T-cell (primary cell): ENCODE measurements at regions not wholly inside any gene's neighbourhood (a gene's known extent, or its start where the extent isn't known, plus 50 kb on each side); places are given as distances from the start of the nearest gene placed in this dataset.

Source experiments
- ATAC-seq, 4 experiments: fragments of 200-7000 bp in 3 of 4; fragments of 150-1000 bp in 1 of 4; cut with Tn5 transposase; replicated peaks in 1 of 4; 1 replicate in 3 of 4; 2 replicates in 1 of 4; pipeline ENCODE4 v1.10.0; 2021; ENCODE audit warnings: moderate library complexity in 3 of 4, mild to moderate bottlenecking in 2 of 4, moderate number of reproducible peaks in 1 of 4
- CTCF ChIA-PET, 2 donors: fragments of 300-600 bp; sonication (Branson Sonifier 250); formaldehyde crosslinking; loops; one replicate each; lab custom pipeline; 2022; ENCODE audit warnings: antibody characterized with exemption in 2 of 2; lab: Charles Lee
- POLR2A ChIA-PET, 2 donors: fragments of 300-600 bp; sonication (Branson Sonifier 250); formaldehyde crosslinking; loops; one replicate each; lab custom pipeline; 2022; ENCODE audit warnings: antibody characterized with exemption in 2 of 2; lab: Charles Lee
- DNase-seq, 35 experiments: peaks; one replicate each; pipeline versions ENCODE4 v3.0.0 to v3.0.0-alpha.2; 2013 to 2023
- H3K27ac ChIP-seq: one replicate; pipeline ENCODE4 v1.5.1; 2013; ENCODE audit warnings: low read length
- H3K27me3 ChIP-seq, 2 experiments: replicated peaks in 1 of 2; 1 replicate in 1 of 2; 2 replicates in 1 of 2; pipeline versions ENCODE4 v1.6.1 to v1.7.0; 2013; ENCODE audit warnings: low read length in 1 of 2, mixed read lengths in 1 of 2; ENCODE audit not compliant: control insufficient read depth in 2 of 2, insufficient read depth in 2 of 2; ENCODE audit errors: extremely low read depth in 1 of 2
- H3K36me3 ChIP-seq, 2 donors: 1 replicate in 1 of 2; 2 replicates in 1 of 2; pipeline versions ENCODE4 v1.6.1 to v1.7.0; 2013; ENCODE audit warnings: low read length in 1 of 2; ENCODE audit not compliant: control insufficient read depth in 2 of 2, insufficient read depth in 1 of 2; ENCODE audit errors: extremely low read depth in 1 of 2
- H3K4me1 ChIP-seq, 2 experiments: 1 replicate in 1 of 2; 2 replicates in 1 of 2; pipeline versions ENCODE4 v1.6.1 to v1.7.0; 2013; ENCODE audit warnings: low read length in 2 of 2, mixed read lengths in 1 of 2; ENCODE audit not compliant: insufficient read depth in 2 of 2, control insufficient read depth in 1 of 2; ENCODE audit errors: extremely low read depth in 1 of 2
- H3K4me3 ChIP-seq, 2 donors: 1 replicate in 1 of 2; 2 replicates in 1 of 2; pipeline versions ENCODE4 v1.5.1 to v1.7.0; 2013; ENCODE audit warnings: mild to moderate bottlenecking in 2 of 2, low read length in 1 of 2, moderate library complexity in 1 of 2; ENCODE audit not compliant: control insufficient read depth in 1 of 2; ENCODE audit errors: extremely low read depth in 1 of 2
- H3K9me3 ChIP-seq: 2 replicates; pipeline ENCODE4 v1.7.0; 2013
- H3K27ac Mint-ChIP-seq, 2 donors: one replicate each; pipeline ENCODE4 v1.8.0; 2020 to 2021; ENCODE audit warnings: mild to moderate bottlenecking in 2 of 2, mixed read lengths in 2 of 2
- H3K27me3 Mint-ChIP-seq, 2 donors: one replicate each; pipeline ENCODE4 v1.8.0; 2021 to 2022; ENCODE audit warnings: mixed read lengths in 2 of 2
- H3K36me3 Mint-ChIP-seq: one replicate; pipeline ENCODE4 v1.8.0; 2021; ENCODE audit warnings: mixed read lengths
- H3K4me1 Mint-ChIP-seq, 3 donors: one replicate each; pipeline ENCODE4 v1.8.0; 2020 to 2022; ENCODE audit warnings: mixed read lengths in 3 of 3, mild to moderate bottlenecking in 1 of 3
- H3K4me3 Mint-ChIP-seq, 3 donors: one replicate each; pipeline ENCODE4 v1.8.0; 2020 to 2022; ENCODE audit warnings: mild to moderate bottlenecking in 3 of 3, mixed read lengths in 3 of 3, moderate library complexity in 3 of 3
- H3K9me3 Mint-ChIP-seq, 3 donors: one replicate each; pipeline ENCODE4 v1.8.0; 2020 to 2022; ENCODE audit warnings: mixed read lengths in 3 of 3
- WGBS: methylation state at CpG from one replicate; pipeline ENCODE4 v1.1.5; 2013; ENCODE audit warnings: missing lambda C conversion rate; ENCODE audit not compliant: insufficient coverage; 5-methylcytosine and 5-hydroxymethylcytosine counted together

DNA sequence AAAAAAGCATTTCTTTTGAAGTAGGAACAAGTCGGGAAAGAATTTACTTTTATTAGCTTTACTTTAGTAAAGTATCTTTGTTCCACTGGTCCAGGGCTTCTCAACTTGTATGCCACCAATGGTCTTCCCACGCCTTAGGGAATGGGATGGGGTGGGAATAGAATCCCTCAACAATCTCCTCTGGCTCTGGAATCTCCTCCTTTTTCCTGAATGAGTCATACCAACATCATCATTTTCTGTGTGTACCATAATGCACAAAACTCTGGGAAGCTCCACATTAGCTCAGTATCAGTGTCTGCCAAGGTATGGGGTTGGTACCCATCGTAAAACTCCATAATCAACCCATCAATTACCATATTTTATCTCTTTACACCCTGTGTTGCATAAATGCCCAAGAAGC is 159.4 kb upstream of the BMPER start:
- no peak overlapping the region for H3K27ac Mint-ChIP-seq
- WGBS = no CpG with 5 or more reads among the region's 3 CpGs
- CTCF ChIA-PET = no interaction called here

DNA sequence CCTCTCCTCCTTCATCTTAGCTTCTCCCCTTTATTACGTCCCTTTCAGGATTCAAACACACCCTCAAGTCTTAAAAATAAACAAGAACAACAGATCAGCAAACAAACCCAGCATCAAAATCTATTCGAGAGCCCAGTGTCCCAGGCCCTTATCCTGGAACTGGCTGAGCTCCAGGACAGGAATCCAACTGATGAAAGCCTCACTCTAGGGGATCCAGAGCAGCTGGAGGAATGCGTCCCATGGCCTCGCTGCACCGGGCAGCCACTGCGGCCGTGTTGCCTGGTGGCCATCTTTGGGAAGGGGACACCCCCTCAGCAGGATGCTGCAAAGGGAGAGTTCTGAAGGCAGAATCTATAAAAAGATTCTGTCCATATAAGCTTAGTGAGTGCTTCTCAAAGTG is 156.5 kb upstream of the BMPER start:
- H3K4me3 Mint-ChIP-seq = no peak overlapping the region
- 59% methylated on average over 2 of the region's 7 CpGs for WGBS

More for the DNA sequence above, 159.4 kb upstream of the BMPER start:
- ATAC-seq (no peak), DNase-seq (no peak)
- Histone ChIP-seq H3K4me3 (no peak overlapping the region), H3K27me3 (no peaks in the 10 kb centered on the region), H3K27ac (no peak overlapping the region), H3K36me3 (no peaks in the 10 kb centered on the region), H3K9me3 (no peaks in the 10 kb centered on the region), H3K4me1 (no peaks in the 10 kb centered on the region)
- Mint-ChIP-seq H3K27me3 (no peaks in the 10 kb centered on the region), H3K4me1 (no peaks in the 10 kb centered on the region), H3K4me3 (no peak overlapping the region), H3K36me3 (no peaks in the 10 kb centered on the region), H3K9me3 (peaks cover 0 to 5% (median 0%) of the 10 kb centered on the region in 3 donors)
- POLR2A ChIA-PET = no interaction called here

DNA sequence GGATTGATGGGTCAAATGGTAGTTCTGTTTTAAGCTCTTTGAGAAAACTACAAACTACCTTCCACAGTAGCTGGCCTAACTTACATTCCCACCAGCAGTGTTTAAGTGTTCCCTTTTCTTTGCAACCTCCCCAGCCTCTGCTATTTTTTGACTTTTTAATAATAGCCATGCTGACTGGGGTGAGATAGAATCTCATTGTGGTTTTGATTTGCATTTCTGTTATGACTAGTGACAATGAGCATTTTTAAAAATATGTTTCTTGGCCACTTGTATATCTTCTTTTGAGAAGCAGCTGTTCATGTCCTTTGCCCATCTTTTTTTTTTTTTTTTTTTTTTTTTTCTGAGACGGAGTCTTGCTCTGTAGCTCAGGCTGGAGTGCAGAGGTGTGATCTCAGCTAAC is 155.2 kb upstream of the BMPER start:
- H3K9me3 Mint-ChIP-seq = no peaks in the 10 kb centered on the region
- no CpG with 5 or more reads among the region's 1 CpG for WGBS
- Histone ChIP-seq H3K27ac (no peak overlapping the region), H3K27me3 (no peaks in the 10 kb centered on the region), H3K9me3 (no peaks in the 10 kb centered on the region), H3K4me1 (no peaks in the 10 kb centered on the region), H3K4me3 (no peak overlapping the region), H3K36me3 (no peaks in the 10 kb centered on the region)
- DNase-seq (no peak), ATAC-seq (no peak)
- no peak overlapping the region for H3K27ac Mint-ChIP-seq
- peaks cover 0 to 3% of the 10 kb centered on the region in 2 donors for H3K27me3 Mint-ChIP-seq
- POLR2A ChIA-PET = no interaction called here
- no peaks in the 10 kb centered on the region for H3K36me3 Mint-ChIP-seq
- CTCF ChIA-PET = interaction anchor here in 1 of 2 donors (1.3 kb wide), 1 partner anchor 10 kb away, joined by 3 read pairs; no protein-coding TSS in a partner anchor
- H3K4me3 Mint-ChIP-seq = no peak overlapping the region
- H3K4me1 Mint-ChIP-seq = no peaks in the 10 kb centered on the region

More for the DNA sequence above, 156.5 kb upstream of the BMPER start:
- H3K9me3 ChIP-seq = no peaks in the 10 kb centered on the region
- no peak overlapping the region for H3K4me3 ChIP-seq
- CTCF ChIA-PET = interaction anchor here in 1 of 2 donors (0.6 kb wide), 1 partner anchor 153 kb away, joined by 3 read pairs; no protein-coding TSS in a partner anchor
- H3K4me1 ChIP-seq = no peaks in the 10 kb centered on the region
- Mint-ChIP-seq H3K4me1 (no peaks in the 10 kb centered on the region), H3K27me3 (peaks cover 0 to 3% of the 10 kb centered on the region in 2 donors), H3K9me3 (no peaks in the 10 kb centered on the region), H3K27ac (no peak overlapping the region), H3K36me3 (no peaks in the 10 kb centered on the region)
- no peaks in the 10 kb centered on the region for H3K27me3 ChIP-seq
- H3K36me3 ChIP-seq = no peaks in the 10 kb centered on the region
- ATAC-seq (no peak), DNase-seq (no peak)
- no peak overlapping the region for H3K27ac ChIP-seq
- POLR2A ChIA-PET = no interaction called here

DNA sequence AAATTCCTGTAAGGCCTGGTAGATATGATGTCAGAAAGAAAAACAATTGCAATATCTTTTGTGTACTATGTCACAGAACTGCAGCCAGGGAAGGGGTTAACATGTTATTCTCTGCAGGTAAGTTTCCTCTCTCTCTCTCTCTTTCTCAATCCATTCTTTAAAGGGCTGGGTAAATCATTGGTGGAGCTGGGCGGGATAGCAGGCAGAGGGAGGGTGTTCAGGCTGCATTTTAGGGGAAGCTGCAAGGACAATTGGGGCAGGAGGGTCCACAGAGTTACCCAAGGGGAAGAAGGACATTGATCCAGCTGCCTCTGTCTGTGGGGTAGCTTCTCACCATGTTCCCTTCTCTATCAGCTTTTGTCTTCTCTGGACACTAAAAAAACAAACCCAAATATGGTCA is 153.9 kb upstream of the BMPER start:
- WGBS = no CpG with 5 or more reads among the region's 1 CpG

DNA sequence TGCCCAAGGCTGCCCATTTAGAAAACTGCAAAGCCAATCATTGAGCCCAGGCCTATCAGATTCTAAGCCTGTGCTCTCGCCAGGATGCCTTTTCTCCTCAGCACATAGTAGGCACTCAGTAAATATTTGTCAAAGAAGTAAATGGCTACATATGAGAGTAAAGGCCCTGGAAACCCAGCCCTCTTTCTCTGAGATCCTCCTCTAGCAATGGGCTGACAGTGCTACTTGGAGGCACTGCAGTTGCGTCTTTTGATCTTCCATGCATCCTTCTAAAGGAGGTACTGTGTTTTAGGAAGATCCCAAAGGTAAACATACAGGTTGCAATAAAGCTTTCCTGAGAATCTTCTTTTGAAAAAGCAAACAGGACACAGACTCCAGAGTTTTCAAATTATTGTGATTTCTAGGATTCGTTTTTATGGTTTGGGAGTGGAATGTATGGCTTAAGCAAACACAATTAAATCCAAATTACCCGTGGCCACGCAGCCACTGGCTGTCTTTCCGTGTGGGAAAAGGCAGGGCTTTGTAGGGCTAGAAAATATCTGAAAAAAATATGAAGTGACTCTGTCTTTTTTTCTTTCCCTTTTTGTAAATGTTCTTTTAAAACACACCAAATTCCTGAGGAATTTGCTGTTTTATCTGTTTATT is 151.3 kb upstream of the BMPER start:
- Mint-ChIP-seq H3K27ac (no peak overlapping the region), H3K4me1 (no peaks in the 10 kb centered on the region), H3K27me3 (peaks cover 0 to 3% of the 10 kb centered on the region in 2 donors), H3K36me3 (no peaks in the 10 kb centered on the region), H3K9me3 (no peaks in the 10 kb centered on the region), H3K4me3 (no peak overlapping the region)
- ATAC-seq (no peak), DNase-seq (no peak)
- no peaks in the 10 kb centered on the region for H3K9me3 ChIP-seq
- no peak overlapping the region for H3K4me3 ChIP-seq
- no peak overlapping the region for H3K27ac ChIP-seq
- WGBS = no CpG with 5 or more reads among the region's 6 CpGs
- ChIA-PET CTCF (no interaction called here), POLR2A (no interaction called here)
- no peaks in the 10 kb centered on the region for H3K4me1 ChIP-seq
- no peaks in the 10 kb centered on the region for H3K27me3 ChIP-seq
- no peaks in the 10 kb centered on the region for H3K36me3 ChIP-seq

More for the DNA sequence above, 153.9 kb upstream of the BMPER start:
- Mint-ChIP-seq H3K27me3 (peaks cover 0 to 3% of the 10 kb centered on the region in 2 donors), H3K4me1 (no peaks in the 10 kb centered on the region), H3K27ac (no peak overlapping the region), H3K4me3 (no peak overlapping the region), H3K36me3 (no peaks in the 10 kb centered on the region), H3K9me3 (no peaks in the 10 kb centered on the region)
- no peak for ATAC-seq
- Histone ChIP-seq H3K4me1 (no peaks in the 10 kb centered on the region), H3K9me3 (no peaks in the 10 kb centered on the region), H3K4me3 (no peak overlapping the region), H3K27me3 (no peaks in the 10 kb centered on the region), H3K36me3 (no peaks in the 10 kb centered on the region), H3K27ac (no peak overlapping the region)
- DNase-seq = no peak
- ChIA-PET POLR2A (no interaction called here), CTCF (no interaction called here)

DNA sequence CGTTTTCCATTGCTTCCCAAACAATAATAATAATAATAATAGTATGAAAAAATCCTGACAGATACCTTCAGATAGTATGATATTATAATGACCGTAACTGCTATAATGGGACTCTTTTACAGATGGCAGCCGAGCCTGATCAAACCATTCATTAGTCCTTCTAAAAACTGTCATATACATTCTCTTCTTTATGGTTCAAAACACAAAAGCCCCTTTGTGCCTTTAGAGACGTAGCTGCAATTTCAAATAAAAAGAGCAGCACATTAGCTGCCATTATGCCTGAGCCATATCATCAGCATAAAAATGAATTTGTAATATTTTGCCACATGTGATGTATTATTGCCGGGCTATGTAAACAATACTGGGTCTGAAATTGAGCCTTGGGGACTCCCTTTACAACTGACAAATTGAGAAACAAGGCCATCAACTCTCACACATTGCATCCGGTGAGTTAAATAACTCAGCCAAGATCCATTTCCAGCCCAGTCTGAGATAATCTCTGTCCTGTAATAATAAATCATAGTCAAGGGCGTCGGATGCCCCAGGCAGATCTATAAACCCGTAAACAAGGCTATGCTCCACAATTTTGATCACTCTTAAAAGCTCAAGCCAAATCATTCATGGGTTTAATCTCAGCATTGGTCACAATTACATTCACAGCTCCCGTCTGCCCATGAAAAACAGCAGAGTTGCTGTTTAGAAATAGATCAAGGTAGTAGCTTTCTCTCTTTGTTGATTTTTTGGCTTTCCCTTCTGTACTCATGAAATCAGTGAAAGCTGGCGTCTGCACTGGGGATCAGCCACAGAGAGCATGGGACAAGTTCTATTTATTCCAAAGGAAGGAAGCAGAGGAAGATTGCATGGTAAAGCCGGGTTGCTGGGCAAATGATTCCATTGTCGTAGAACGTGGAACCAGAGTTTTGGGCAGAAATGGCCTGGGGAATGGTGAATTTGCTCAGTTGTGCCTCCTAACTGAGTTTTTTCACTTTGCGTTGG is 150.1 kb upstream of the BMPER start:
- no peaks in the 10 kb centered on the region for H3K36me3 Mint-ChIP-seq
- DNase-seq (no peak), ATAC-seq (no peak)
- peaks cover 0 to 3% of the 10 kb centered on the region in 2 donors for H3K27me3 Mint-ChIP-seq
- no peaks in the 10 kb centered on the region for H3K4me1 Mint-ChIP-seq
- POLR2A ChIA-PET = no interaction called here
- no peaks in the 10 kb centered on the region for H3K4me1 ChIP-seq
- no peaks in the 10 kb centered on the region for H3K27me3 ChIP-seq
- no peak overlapping the region for H3K4me3 Mint-ChIP-seq
- no peaks in the 10 kb centered on the region for H3K36me3 ChIP-seq
- no peak overlapping the region for H3K27ac ChIP-seq
- CTCF ChIA-PET = interaction anchor here in 1 of 2 donors (0.7 kb wide), 1 partner anchor 565 kb away, joined by 3 read pairs; no protein-coding TSS in a partner anchor
- H3K4me3 ChIP-seq = no peak overlapping the region
- WGBS = 83% methylated on average over 9 of the region's 15 CpGs
- no peaks in the 10 kb centered on the region for H3K9me3 ChIP-seq
- no peaks in the 10 kb centered on the region for H3K9me3 Mint-ChIP-seq
- H3K27ac Mint-ChIP-seq = no peak overlapping the region
